Type B pancreatic cell (in vitro differentiated cells): ENCODE measurements at regions not wholly inside any gene's neighbourhood (a gene's known extent, or its start where the extent isn't known, plus 50 kb on each side); places are given as distances from the start of the nearest gene placed in this dataset.

ENCODE experiments used
- DNase-seq: peaks from one replicate; pipeline ENCODE4 v3.0.0; 2021; ENCODE audit warnings: mixed read lengths; ENCODE audit not compliant: unreplicated experiment; ENCODE audit errors: extremely low spot score
- H3K27ac Mint-ChIP-seq: 2 replicates; pipeline ENCODE4 v1.8.0; 2021; ENCODE audit warnings: mild to moderate bottlenecking, mixed read lengths
- H3K27me3 Mint-ChIP-seq: 2 replicates; pipeline ENCODE4 v1.8.0; 2021; ENCODE audit warnings: mixed read lengths
- H3K36me3 Mint-ChIP-seq: 2 replicates; pipeline ENCODE4 v1.8.0; 2021; ENCODE audit warnings: mixed read lengths
- H3K4me1 Mint-ChIP-seq: one replicate; pipeline ENCODE4 v1.8.0; 2021; ENCODE audit warnings: mixed read lengths; ENCODE audit not compliant: unreplicated experiment
- H3K4me3 Mint-ChIP-seq: 2 replicates; pipeline ENCODE4 v1.8.0; 2021; ENCODE audit warnings: mild to moderate bottlenecking, mixed read lengths
- H3K9me3 Mint-ChIP-seq: 2 replicates; pipeline ENCODE4 v1.8.0; 2021; ENCODE audit warnings: mixed read lengths
- TF ChIP-seq, protein P1 (sequence below): fragments of 200-600 bp; sonication (generic); conservative IDR thresholded peaks from 2 replicates; pipeline ENCODE4 v1.5.0; 2021; ENCODE audit warnings: antibody characterized with exemption, mild to moderate bottlenecking

DNA sequence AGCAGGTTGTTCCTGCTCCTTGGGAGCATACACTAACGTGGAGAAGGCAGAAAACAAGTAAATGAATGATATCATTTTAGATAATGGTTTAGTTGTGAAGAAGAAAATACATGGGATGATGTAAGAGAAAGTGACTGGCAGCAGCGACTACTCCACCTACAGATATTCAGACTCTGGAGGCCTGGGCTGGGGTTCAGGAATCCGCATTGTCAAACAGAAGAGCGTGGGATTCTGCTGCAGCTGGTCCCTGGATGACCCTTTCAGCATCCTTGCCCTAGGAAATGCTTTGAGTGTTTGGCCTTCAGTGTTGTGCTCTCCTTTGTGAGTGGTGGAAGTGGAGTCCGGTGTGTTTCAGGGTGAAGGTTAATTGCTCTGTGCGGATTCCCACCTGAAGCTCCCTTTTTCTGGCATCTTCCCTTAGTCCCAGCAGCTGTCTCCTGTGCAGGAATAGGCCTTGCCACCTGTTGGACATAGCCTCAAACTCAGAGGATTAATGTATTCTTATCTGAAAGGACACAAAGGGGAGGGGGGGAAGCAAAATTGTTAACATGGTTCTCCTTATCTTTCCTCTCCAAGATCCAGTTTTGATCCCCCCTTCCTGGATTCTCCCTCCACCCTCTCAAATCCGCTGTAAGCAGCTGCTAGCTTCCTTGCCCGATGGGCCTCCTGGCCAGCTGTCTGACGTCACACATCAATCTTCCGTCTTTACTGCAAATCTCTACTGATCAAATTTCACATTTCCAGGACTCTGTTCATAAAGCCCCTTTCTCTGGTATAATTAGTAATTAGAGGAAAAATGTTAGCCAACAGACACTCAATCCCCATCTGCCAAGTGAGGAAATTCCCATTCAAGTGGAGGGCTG is 68.3 kb upstream of the SPAG17 start:
- H3K36me3 Mint-ChIP-seq = no peaks in the 10 kb centered on the region
- peaks cover 31% of the 10 kb centered on the region for H3K4me1 Mint-ChIP-seq
- no peak for DNase-seq
- TF ChIP-seq, protein P1, sequence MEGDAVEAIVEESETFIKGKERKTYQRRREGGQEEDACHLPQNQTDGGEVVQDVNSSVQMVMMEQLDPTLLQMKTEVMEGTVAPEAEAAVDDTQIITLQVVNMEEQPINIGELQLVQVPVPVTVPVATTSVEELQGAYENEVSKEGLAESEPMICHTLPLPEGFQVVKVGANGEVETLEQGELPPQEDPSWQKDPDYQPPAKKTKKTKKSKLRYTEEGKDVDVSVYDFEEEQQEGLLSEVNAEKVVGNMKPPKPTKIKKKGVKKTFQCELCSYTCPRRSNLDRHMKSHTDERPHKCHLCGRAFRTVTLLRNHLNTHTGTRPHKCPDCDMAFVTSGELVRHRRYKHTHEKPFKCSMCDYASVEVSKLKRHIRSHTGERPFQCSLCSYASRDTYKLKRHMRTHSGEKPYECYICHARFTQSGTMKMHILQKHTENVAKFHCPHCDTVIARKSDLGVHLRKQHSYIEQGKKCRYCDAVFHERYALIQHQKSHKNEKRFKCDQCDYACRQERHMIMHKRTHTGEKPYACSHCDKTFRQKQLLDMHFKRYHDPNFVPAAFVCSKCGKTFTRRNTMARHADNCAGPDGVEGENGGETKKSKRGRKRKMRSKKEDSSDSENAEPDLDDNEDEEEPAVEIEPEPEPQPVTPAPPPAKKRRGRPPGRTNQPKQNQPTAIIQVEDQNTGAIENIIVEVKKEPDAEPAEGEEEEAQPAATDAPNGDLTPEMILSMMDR = no peak
- no peak overlapping the region for H3K4me3 Mint-ChIP-seq
- H3K9me3 Mint-ChIP-seq = no peaks in the 10 kb centered on the region
- H3K27me3 Mint-ChIP-seq = no peaks in the 10 kb centered on the region
- H3K27ac Mint-ChIP-seq = no peak overlapping the region

GRCh38 chr1:118252624-118253023 is 67.6 kb upstream of the SPAG17 start:
- Mint-ChIP-seq H3K27me3 (no peaks in the 10 kb centered on the region), H3K36me3 (no peaks in the 10 kb centered on the region), H3K27ac (no peak overlapping the region), H3K9me3 (no peaks in the 10 kb centered on the region), H3K4me3 (no peak overlapping the region), H3K4me1 (peaks cover 31% of the 10 kb centered on the region)
- TF ChIP-seq, protein P1 = no peak
- no peak for DNase-seq

GRCh38 chr1:118250232-118250631 is 65.2 kb upstream of the SPAG17 start:
- no peak overlapping the region for H3K27ac Mint-ChIP-seq
- H3K27me3 Mint-ChIP-seq = no peaks in the 10 kb centered on the region
- DNase-seq = no peak
- no peaks in the 10 kb centered on the region for H3K9me3 Mint-ChIP-seq
- TF ChIP-seq, protein P1 = no peak
- no peaks in the 10 kb centered on the region for H3K36me3 Mint-ChIP-seq
- no peak overlapping the region for H3K4me3 Mint-ChIP-seq
- peaks cover 19% of the 10 kb centered on the region for H3K4me1 Mint-ChIP-seq

GRCh38 chr1:118249641-118250040 is 64.6 kb upstream of the SPAG17 start:
- Mint-ChIP-seq H3K9me3 (no peaks in the 10 kb centered on the region), H3K27ac (no peak overlapping the region), H3K36me3 (no peaks in the 10 kb centered on the region), H3K4me1 (peaks cover 19% of the 10 kb centered on the region), H3K27me3 (no peaks in the 10 kb centered on the region), H3K4me3 (no peak overlapping the region)
- no peak for DNase-seq
- TF ChIP-seq, protein P1 = no peak

DNA sequence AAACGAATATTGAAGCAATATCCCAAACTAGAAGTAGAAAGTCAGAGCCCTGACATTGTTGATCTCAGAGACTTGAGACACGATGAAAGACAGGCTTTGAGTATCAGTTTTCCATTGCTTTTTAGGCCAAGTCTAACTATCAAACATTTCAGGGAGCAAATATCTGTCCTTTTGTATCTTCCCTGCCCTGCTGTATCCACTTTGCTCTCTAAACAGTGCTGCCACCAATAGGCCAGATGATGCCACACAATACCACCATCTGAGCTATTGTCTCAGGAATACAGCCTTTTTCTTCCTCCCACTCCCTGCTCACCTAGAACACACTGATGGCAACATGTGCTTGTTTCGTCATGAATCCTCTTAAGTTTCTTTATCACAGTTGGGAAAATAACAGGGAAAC is 62.6 kb upstream of the SPAG17 start:
- Mint-ChIP-seq H3K4me1 (peaks cover 19% of the 10 kb centered on the region), H3K9me3 (no peaks in the 10 kb centered on the region), H3K27me3 (no peaks in the 10 kb centered on the region), H3K27ac (no peak overlapping the region), H3K36me3 (no peaks in the 10 kb centered on the region), H3K4me3 (no peak overlapping the region)
- TF ChIP-seq, protein P1 = peak; percentile 48
- DNase-seq = no peak
